ENCODE measurements at regions not wholly inside any gene's neighbourhood (a gene's known extent, or its start where the extent isn't known, plus 50 kb on each side); places are given as distances from the start of the nearest gene placed in this dataset.
A peak's percentile ranks its signal among the peaks of the same experiment; 100 is the strongest.

DNA sequence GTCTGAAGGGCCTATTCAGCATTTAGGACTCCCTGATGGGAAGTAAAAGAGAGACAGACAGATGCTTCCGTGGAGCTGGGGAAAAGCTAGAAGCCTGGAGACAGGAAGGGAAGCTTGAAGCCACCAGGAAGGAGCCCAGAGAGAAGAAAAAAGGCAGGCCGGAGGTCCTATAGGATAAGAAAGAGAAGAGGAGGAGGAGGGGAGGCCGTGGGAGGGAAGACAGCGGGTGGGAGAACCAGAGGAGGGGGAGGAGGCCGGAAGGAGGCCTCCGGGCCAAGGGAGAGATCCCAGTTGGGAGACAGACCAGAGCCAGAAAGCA, 107.1 kb upstream of the PKDCC start:
- Histone ChIP-seq H3K27ac (ENCODE audit: low read depth, low read length) (no peak overlapping the region), H3K4me1 (ENCODE audit: control insufficient read depth, insufficient read depth, low read length) (no peaks in the 10 kb centered on the region), H3K9ac (ENCODE audit: low read length) (no peak overlapping the region), H3K4me3 (ENCODE audit: low read length) (no peak overlapping the region), H3K27me3 (ENCODE audit: control insufficient read depth, insufficient read depth, low read length) (no peaks in the 10 kb centered on the region), H3K36me3 (ENCODE audit: control insufficient read depth, insufficient read depth, low read length) (no peaks in the 10 kb centered on the region)

DNA sequence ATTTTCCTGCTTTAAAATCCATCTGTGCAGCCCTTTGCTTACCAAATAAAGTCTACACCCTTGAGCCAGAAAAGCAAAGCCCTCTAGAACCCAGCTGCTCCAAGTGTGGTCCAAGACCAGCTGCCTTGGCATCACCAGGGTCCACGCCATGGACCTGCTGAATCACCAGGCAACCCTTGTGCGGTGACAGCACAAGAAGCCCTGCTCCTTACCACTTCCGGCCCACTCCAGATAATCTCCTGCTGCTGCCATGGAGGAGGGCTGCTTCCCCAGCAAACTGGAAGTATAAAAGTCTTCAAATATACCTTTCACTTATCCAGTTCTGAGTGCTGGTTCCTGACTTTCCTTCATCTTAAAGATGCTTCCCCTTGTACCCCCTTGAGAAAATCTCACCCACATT, 106.0 kb upstream of the PKDCC start:
- Histone ChIP-seq H3K4me3 (ENCODE audit: low read length) (no peak overlapping the region), H3K27me3 (ENCODE audit: control insufficient read depth, insufficient read depth, low read length) (no peaks in the 10 kb centered on the region), H3K36me3 (ENCODE audit: control insufficient read depth, insufficient read depth, low read length) (no peaks in the 10 kb centered on the region), H3K27ac (ENCODE audit: low read depth, low read length) (no peak overlapping the region), H3K9ac (ENCODE audit: low read length) (no peak overlapping the region), H3K4me1 (ENCODE audit: control insufficient read depth, insufficient read depth, low read length) (no peaks in the 10 kb centered on the region)

DNA sequence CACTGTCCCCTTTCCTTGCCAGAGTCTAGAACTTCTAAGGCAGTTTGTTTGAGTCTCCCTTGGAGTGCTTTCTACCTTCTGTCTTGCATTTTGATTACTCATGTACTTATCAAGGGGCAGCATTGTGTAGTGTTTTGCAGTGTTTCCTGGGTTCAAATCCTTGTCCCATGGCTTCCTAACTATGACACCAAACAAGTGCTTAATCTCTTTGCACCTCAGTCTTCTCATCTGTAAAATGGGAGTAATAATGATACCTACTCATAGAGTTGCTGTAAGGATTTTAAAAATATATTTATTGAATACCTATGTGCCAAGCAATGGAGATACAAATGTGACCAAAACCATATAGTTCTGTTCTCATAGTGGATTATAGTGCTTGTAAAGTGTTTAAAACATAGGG, 105.5 kb upstream of the PKDCC start:
- H3K27ac ChIP-seq (ENCODE audit: low read depth, low read length): no peak overlapping the region
- no peak overlapping the region for H3K4me3 ChIP-seq (ENCODE audit: low read length)
- no peaks in the 10 kb centered on the region for H3K4me1 ChIP-seq (ENCODE audit: control insufficient read depth, insufficient read depth, low read length)
- H3K9ac ChIP-seq (ENCODE audit: low read length): no peak overlapping the region
- no peaks in the 10 kb centered on the region for H3K36me3 ChIP-seq (ENCODE audit: control insufficient read depth, insufficient read depth, low read length)
- no peaks in the 10 kb centered on the region for H3K27me3 ChIP-seq (ENCODE audit: control insufficient read depth, insufficient read depth, low read length)

- Histone ChIP-seq H3K27me3 (ENCODE audit: control insufficient read depth, insufficient read depth, low read length) (no peaks in the 10 kb centered on the region), H3K27ac (ENCODE audit: low read depth, low read length) (no peak overlapping the region), H3K4me1 (ENCODE audit: control insufficient read depth, insufficient read depth, low read length) (peaks cover 5% of the 10 kb centered on the region), H3K4me3 (ENCODE audit: low read length) (no peak overlapping the region), H3K9ac (ENCODE audit: low read length) (no peak overlapping the region), H3K36me3 (ENCODE audit: control insufficient read depth, insufficient read depth, low read length) (no peaks in the 10 kb centered on the region)
These were observed 104.7 kb upstream of the PKDCC start for GRCh38 chr2:41943159-41943558.

DNA sequence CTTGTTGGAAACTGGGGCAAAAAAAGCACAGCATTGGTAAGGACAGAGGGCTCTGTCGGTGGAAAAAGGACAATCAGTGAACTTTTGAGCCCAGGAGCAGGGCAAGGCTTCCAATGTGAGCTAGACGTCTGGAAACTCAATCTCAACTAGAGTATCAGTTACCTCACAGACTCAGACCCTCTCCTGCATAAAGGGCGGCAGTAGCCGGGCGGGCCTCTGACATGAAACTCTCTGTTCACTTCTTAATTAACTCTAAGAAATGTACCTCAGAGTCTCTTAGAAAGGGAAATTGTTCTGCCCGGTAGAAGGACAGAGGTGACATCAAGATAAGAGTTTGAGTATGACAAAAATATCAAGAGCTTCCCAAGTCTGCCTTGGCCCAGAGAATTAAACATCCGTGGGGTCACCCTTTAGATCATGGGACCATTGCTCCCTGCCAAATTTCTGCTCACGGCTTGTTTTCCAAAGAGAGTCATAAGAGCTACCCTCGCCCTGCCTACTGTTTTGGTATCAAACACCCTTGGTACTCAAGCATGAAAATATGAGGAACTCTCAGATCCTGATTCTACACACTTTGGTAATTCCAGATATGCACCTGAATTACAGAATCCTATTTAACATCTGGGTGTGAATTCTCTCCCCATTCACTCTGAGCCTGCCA, 103.5 kb upstream of the PKDCC start:
- H3K4me1 ChIP-seq (ENCODE audit: control insufficient read depth, insufficient read depth, low read length): peaks cover 5% of the 10 kb centered on the region
- H3K36me3 ChIP-seq (ENCODE audit: control insufficient read depth, insufficient read depth, low read length): no peaks in the 10 kb centered on the region
- H3K9ac ChIP-seq (ENCODE audit: low read length): no peak overlapping the region
- no peaks in the 10 kb centered on the region for H3K27me3 ChIP-seq (ENCODE audit: control insufficient read depth, insufficient read depth, low read length)
- H3K4me3 ChIP-seq (ENCODE audit: low read length): no peak overlapping the region
- no peak overlapping the region for H3K27ac ChIP-seq (ENCODE audit: low read depth, low read length)

- H3K9ac ChIP-seq (ENCODE audit: low read length): no peak overlapping the region
- H3K27ac ChIP-seq (ENCODE audit: low read depth, low read length): peak overlapping the region; percentile 27
- peaks cover 5% of the 10 kb centered on the region for H3K4me1 ChIP-seq (ENCODE audit: control insufficient read depth, insufficient read depth, low read length)
These were observed 100.0 kb upstream of the PKDCC start for GRCh38 chr2:41947701-41948396.

DNA sequence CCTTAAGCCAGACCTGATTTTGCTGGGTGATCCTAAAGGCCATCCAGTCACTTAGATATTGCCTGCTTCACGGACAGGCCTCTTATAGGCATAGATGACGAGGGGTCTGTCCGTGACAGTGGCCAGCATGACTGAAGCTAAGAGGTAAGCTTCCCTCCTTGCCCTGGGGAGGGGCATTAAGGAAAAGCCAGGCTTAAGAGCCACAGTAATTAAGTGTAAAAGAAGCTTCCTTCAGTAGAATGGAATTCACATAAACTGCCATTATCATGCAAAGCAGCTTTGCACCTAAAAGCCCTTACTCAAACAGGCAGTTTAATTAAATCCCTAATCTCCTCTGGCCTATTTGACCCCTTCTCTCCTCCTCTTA, 99.4 kb upstream of the PKDCC start:
- no peaks in the 10 kb centered on the region for H3K27me3 ChIP-seq (ENCODE audit: control insufficient read depth, insufficient read depth, low read length)
- no peak overlapping the region for H3K4me3 ChIP-seq (ENCODE audit: low read length)
- H3K27ac ChIP-seq (ENCODE audit: low read depth, low read length): no peak overlapping the region
- H3K4me1 ChIP-seq (ENCODE audit: control insufficient read depth, insufficient read depth, low read length): peaks cover 5% of the 10 kb centered on the region
- no peak overlapping the region for H3K9ac ChIP-seq (ENCODE audit: low read length)
- no peaks in the 10 kb centered on the region for H3K36me3 ChIP-seq (ENCODE audit: control insufficient read depth, insufficient read depth, low read length)

More at GRCh38 chr2:41947701-41948396, 100.0 kb upstream of the PKDCC start:
- Histone ChIP-seq H3K4me3 (ENCODE audit: low read length) (no peak overlapping the region), H3K27me3 (ENCODE audit: control insufficient read depth, insufficient read depth, low read length) (no peaks in the 10 kb centered on the region), H3K36me3 (ENCODE audit: control insufficient read depth, insufficient read depth, low read length) (no peaks in the 10 kb centered on the region)

DNA sequence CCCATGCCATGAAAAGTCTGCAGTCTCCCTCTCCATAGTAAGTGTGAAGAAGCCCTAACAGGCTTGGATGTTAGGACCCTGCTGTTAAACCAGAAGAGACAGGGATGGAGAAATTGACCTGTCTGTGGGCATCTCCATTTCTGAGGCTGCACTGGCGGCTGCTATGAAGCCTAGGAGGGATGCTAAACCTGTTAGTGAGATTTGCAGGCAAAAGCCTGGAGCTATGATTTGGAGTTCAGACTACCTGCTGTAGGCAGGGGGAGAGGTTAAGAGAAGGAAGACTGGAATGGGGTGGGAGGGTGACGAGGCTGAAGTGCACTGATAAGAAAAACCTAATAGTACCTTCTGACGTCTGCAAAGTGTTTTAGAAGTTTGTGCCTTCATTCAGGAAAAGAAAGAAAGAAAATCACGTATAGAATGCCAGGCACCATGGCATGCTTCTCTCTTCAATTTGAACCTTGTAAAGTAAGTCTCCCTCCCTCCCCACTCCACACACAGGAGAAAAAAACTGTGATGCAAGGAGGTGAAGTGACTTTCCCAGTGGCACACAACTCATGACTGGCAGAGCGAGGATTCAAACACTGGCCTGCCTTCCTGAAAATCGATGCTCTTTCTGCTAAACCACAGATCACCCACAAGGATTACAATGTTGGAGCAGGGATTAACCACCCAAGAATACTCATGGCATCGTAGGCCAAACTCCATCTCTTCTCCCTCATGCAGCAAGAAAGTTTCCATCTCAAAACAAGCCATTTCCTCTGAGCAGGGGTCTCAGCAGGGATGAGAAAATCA, 98.5 kb upstream of the PKDCC start:
- Histone ChIP-seq H3K27ac (ENCODE audit: low read depth, low read length) (no peak overlapping the region), H3K4me3 (ENCODE audit: low read length) (no peak overlapping the region), H3K9ac (ENCODE audit: low read length) (no peak overlapping the region), H3K36me3 (ENCODE audit: control insufficient read depth, insufficient read depth, low read length) (no peaks in the 10 kb centered on the region), H3K4me1 (ENCODE audit: control insufficient read depth, insufficient read depth, low read length) (peaks cover 5% of the 10 kb centered on the region), H3K27me3 (ENCODE audit: control insufficient read depth, insufficient read depth, low read length) (no peaks in the 10 kb centered on the region)

GRCh38 chr2:41949883-41950665, 97.7 kb upstream of the PKDCC start:
- no peak overlapping the region for H3K9ac ChIP-seq (ENCODE audit: low read length)
- H3K27ac ChIP-seq (ENCODE audit: low read depth, low read length): no peak overlapping the region
- peaks cover 5% of the 10 kb centered on the region for H3K4me1 ChIP-seq (ENCODE audit: control insufficient read depth, insufficient read depth, low read length)
- no peak overlapping the region for H3K4me3 ChIP-seq (ENCODE audit: low read length)
- H3K36me3 ChIP-seq (ENCODE audit: control insufficient read depth, insufficient read depth, low read length): no peaks in the 10 kb centered on the region
- H3K27me3 ChIP-seq (ENCODE audit: control insufficient read depth, insufficient read depth, low read length): no peaks in the 10 kb centered on the region

- peaks cover 5% of the 10 kb centered on the region for H3K4me1 ChIP-seq (ENCODE audit: control insufficient read depth, insufficient read depth, low read length)
These were observed 97.2 kb upstream of the PKDCC start for GRCh38 chr2:41950666-41950960.

DNA sequence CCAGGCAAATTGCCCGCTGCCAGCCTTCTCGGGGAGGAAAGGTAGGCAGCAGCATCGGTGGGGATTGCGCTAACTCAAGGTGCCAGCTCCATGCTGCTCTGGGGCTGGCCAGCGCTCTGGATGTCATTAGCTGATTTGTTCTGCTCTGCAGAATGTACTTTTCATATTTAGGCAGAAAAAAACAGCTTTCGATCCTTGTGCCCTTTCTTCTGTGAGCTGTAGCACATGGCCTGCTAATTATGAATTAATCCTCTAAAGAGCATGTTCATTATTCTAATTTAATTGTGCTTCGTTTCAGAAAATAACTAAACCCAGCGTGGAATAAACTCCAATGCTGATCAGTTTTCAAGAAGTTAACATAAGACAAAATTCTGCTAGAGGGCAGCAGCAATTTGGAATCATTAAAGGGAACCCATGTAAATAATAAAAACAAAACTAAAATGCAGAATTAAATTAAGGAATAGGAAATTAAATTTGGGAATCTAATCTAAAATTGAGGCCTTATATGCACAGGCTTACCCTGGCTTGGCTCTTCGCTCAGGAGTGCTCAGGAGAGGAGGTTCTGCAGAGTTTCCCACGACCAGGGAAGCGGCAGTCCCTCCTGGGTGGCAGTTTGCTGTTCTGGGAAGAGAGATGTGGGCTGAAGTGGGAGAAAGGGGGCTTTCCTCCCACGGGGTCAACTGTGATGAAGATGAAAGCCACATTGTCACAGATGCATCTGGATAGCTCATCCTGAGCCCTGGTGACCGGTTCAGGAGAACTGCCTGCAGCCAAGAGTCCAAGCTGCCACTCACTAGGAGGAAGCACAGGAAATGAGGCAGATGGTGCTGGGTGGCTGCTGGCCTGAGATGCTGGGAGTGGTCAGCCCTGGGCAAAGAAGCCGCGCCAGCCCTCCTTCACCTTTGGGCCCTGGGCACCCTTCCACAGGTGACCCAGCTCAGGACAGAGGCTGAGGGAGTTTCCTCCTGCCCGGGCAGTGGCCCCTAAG, 93.2 kb upstream of the PKDCC start:
- Histone ChIP-seq H3K27me3 (ENCODE audit: control insufficient read depth, insufficient read depth, low read length) (no peaks in the 10 kb centered on the region), H3K4me1 (ENCODE audit: control insufficient read depth, insufficient read depth, low read length) (no peaks in the 10 kb centered on the region), H3K36me3 (ENCODE audit: control insufficient read depth, insufficient read depth, low read length) (no peaks in the 10 kb centered on the region), H3K9ac (ENCODE audit: low read length) (no peak overlapping the region), H3K27ac (ENCODE audit: low read depth, low read length) (no peak overlapping the region), H3K4me3 (ENCODE audit: low read length) (no peak overlapping the region)

More at GRCh38 chr2:41950666-41950960, 97.2 kb upstream of the PKDCC start:
- Histone ChIP-seq H3K4me3 (ENCODE audit: low read length) (no peak overlapping the region), H3K27ac (ENCODE audit: low read depth, low read length) (no peak overlapping the region), H3K9ac (ENCODE audit: low read length) (no peak overlapping the region), H3K27me3 (ENCODE audit: control insufficient read depth, insufficient read depth, low read length) (no peaks in the 10 kb centered on the region), H3K36me3 (ENCODE audit: control insufficient read depth, insufficient read depth, low read length) (no peaks in the 10 kb centered on the region)

Measured in rectal smooth muscle tissue (tissue), 1 donor.